COR-L47 (cell line): ENCODE measurements at regions not wholly inside any gene's neighbourhood (a gene's known extent, or its start where the extent isn't known, plus 50 kb on each side); places are given as distances from the start of the nearest gene placed in this dataset.

Experiments
- DNase-seq: peaks from one replicate; lab custom pipeline; 2025; lab: John Stamatoyannopoulos, UW

- no peak for DNase-seq
Observed at GRCh38 chr12:91922139-91922538, 223.5 kb downstream of the BTG1 start.

GRCh38 chr12:91921555-91921954 is 224.1 kb downstream of the BTG1 start:
- no peak for DNase-seq

DNA sequence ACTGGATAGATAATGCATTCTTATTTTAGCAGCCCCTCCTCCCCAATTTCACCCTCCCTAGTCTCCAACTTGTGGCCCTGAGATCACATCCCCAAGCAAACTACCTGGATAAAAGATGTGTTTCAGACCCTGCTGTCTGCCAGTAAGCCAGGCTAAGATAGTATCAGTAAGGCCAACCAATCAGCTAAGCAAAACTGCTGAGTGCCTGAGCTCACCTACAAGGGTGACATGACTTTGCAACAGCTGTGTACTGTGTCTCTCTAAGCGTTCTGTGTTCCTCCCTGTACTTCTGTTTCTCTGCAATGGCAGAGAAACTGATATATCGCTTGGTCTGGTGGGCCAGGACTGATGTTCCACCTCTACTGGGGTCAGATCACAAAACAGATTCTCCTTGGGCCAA is 224.9 kb downstream of the BTG1 start:
- DNase-seq = no peak

DNA sequence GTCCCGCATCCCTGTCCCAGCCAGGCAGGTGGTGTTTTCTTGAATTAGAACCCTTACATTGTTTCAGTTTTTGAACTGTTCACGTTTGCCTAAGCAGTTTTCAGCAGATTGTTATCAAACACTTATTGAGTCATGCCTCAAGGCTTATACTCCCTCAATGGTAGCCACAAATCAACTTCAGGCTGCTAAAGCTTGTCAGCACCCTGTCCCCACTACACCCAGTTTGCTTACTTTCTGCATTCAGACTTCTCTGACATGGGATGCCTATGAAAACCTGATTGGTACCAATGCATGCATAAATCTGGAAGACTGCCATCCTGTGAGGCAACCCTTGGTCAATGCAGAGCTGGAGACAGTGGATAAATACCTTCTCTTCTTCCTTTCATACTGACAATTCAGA is 225.4 kb downstream of the BTG1 start:
- no peak for DNase-seq

GRCh38 chr12:91918431-91918830 is 227.2 kb downstream of the BTG1 start:
- DNase-seq = no peak

- DNase-seq = no peak
Observed at GRCh38 chr12:91914701-91915100, 230.9 kb downstream of the BTG1 start.

DNA sequence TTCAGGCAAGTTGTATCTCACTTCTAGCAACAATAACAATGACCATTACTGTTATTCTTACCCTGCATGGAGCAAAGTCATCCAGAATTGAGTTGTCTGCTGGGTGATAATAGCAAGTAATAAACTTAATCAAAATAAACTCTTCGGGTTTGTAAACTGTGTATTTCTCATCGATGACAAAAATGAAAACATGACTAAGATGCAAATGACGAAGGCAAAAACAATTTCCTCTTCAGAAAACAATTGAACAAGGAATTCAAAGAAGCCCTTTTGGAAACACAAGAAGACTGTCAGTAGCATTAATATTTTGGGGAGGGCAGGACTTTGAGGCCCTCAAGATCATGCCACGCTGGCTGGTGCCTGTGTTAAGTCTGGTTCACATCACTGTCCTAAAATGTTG is 232.0 kb downstream of the BTG1 start:
- no peak for DNase-seq

- no peak for DNase-seq
Observed at GRCh38 chr12:91913124-91913523, 232.5 kb downstream of the BTG1 start.

DNA sequence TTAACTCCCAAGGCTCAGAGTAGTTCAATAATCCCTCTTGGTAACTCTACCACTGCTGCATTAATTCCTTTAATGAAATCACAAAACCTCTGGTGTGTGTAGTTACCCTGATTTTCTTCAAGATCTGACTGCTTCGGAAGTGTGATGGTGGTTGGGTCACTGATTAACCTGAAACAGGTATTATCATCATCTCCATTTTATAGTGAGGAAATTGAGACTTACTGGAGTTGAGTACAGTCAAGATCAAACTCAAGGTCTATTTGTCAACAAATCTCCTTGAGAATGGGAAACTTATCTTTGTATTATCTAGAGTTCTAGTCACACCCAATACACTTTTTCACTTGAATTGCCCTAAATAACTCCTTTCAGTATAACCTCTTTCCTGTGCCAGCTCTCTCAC is 233.5 kb downstream of the BTG1 start:
- DNase-seq = no peak

- DNase-seq = no peak
Observed at GRCh38 chr12:91910871-91911388, 234.7 kb downstream of the BTG1 start.

- DNase-seq = no peak
Observed at GRCh38 chr12:91902860-91903683, 242.6 kb downstream of the BTG1 start.

DNA sequence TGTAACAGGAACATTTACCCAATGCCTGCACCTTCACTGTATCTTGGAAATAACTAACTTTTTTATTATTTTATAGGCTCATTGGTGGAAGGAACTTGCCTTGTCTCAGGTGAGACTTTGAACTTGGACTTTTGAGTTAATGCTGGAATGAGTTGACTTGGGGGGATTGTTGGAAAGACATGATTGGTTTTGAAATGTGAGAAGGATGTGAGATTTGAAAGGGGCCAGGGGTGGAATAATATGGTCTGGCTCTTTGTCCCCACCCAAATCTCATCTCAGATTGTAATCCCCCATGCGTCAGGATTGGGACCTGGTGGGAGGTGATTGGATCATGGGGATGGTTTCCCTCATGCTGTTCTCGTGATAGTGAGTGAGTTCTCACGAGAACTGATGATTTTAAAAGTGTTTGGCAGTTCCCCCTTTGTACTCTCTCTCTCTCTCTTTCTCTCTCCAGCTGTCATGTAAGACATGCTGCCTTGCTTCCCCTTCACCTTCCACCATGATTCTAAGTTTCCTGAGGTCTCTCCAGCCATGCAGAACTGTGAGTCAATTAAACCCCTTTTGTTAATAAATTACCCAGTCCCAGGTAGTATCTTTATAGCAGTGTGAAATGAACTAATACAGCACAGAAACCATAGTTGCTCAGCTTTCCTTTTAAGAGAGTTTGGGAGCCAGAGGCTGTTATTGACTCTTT is 244.1 kb downstream of the BTG1 start:
- no peak for DNase-seq

- DNase-seq = no peak
Observed at GRCh38 chr12:91900971-91901370, 244.7 kb downstream of the BTG1 start.

DNA sequence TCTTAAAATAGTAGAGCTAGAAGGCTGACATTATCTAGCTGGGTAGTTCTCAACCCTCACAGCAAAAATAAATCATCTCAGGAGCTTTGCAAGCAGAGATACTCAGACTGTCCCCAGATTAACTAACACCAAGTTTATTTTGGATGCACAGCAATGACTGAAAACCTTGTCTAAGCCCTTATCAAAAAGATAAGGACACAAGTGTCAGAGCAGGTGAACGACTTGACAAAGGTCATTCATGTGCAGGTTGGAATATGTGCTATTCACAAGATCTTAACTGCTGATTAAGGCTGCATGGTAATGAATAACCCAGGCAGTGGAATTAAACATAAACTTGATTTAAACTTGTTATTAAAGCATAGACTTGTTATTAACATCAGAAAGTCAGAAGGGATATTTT is 246.6 kb downstream of the BTG1 start:
- DNase-seq = no peak

GRCh38 chr12:91897025-91897515 is 248.6 kb downstream of the BTG1 start:
- DNase-seq = no peak

GRCh38 chr12:91896286-91897024 is 249.2 kb downstream of the BTG1 start:
- DNase-seq = no peak

DNA sequence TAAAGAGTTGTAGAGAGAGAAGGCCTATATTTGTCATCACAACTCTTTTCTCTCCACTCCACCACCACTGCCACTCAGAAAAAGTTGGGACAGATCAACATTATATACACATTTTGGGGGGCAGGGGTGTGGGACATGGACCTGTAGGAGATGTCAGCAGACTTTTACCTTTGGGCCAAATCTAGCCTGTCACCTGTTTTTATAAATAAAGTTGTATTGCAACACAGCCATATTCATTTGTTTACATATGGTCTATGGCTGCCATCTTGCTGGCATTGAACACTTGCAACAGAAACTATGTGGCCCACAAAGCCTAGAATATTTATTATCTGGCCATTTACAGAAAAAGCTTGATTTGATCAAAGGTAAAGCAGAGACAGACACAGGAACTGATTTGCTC is 250.7 kb downstream of the BTG1 start:
- DNase-seq = no peak

DNA sequence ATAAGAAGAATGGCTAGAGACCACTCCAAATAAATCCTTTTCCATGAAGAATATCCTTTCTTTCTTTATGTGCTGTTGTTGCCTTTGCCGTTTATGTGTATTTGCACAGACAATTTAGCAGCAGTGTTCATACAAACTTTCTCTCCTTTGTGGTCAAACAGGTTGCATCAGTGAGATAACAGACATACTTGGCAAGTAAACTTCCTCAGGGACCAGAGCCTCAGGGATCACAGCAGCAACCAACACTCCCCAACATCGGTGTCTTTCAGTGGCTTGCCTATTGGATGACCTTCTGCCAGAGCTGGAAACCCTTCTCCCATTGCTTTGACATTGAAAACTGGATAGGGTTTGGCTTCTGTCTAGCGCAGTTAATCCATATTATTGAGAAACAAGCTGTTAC is 252.2 kb downstream of the BTG1 start:
- no peak for DNase-seq

DNA sequence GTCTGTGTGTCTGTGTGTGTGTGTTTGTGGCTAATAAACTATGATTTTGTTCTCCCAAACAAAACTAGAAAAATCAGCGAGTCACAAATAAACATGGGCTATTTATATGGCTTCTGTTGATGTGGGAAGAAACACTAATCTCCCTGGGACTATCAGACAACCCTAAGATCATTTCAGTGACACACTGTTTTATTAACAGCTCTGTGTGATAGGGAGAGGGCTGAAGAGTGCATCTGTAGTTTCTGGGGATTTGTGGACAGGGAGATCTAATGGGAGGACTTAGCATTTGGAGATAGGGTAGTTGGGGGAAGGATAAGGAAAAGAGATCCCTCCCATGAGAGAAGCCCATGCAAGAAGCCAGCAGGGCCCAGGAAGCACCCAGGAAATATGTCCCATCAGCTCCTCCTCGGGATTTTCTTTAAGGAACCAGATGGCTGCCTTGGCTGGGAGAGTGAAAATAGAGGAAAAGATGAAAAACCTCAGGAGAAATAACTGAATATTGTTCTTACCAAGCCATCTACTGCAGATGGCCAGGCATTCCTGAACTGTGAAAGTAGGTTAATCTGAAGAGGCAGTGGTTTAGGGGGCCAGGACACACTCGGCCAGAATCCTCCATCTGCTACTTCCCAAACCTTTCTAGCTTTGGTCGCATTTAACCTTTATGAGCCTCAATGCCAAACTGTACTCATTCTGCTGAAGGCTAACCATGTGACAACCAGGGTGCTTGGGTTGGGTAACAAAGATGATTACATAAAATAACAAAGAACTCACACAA is 253.4 kb downstream of the BTG1 start:
- no peak for DNase-seq

DNA sequence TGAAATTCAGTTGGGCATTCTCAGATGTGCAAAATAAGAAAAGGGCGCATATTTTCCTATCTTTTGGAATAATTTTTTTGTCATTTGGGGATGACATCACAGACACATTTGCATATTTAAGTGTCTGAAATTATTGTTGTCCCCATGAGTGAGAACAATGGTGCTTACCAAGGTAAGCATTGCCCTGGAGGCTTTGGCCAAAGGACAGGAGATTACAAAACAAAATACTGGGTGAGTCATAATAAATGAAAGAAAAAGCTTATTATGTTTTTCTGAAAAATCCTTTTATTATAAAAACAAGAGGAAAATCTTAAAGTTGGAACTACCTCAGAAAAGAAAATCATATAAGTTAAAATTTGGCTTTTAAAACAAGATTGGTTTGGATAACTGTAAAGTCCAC is 254.9 kb downstream of the BTG1 start:
- DNase-seq = peak; percentile 12

DNA sequence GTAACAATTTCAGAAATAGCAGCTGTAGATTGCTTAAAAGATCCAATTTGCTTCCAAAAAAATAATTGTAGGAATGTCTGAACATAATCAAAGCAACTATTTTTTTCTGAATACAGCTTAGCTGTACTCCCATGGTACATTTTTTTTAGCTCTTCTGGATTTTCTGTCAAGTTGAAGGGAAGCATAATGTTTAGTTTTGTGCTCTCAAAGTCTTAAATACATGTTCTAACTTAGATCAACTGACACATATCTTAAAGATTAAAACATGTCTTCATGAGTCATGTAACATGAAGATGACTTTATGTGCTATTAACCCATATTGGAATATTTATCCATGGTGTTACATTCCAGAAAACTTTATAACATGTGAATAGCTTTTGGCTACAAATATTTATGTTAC is 255.7 kb downstream of the BTG1 start:
- no peak for DNase-seq

- no peak for DNase-seq
Observed at GRCh38 chr12:91889059-91889458, 256.6 kb downstream of the BTG1 start.
